GM12892 (cell line): ENCODE measurements at regions not wholly inside any gene's neighbourhood (a gene's known extent, or its start where the extent isn't known, plus 50 kb on each side); places are given as distances from the start of the nearest gene placed in this dataset.

Experiments used
- POLR2A ChIP-seq: IDR thresholded peaks from 2 replicates; pipeline ENCODE4 v1.6.1; 2011; ENCODE audit warnings: low read depth, low read length, control low read depth
- POLR2AphosphoS5 ChIP-seq: IDR thresholded peaks from 2 replicates; pipeline ENCODE4 v1.6.1; 2011; ENCODE audit warnings: low read depth, low read length, control low read depth

GRCh38 chr4:159770969-159771368, 668.1 kb downstream of the RAPGEF2 start:
- TF ChIP-seq POLR2AphosphoS5, result no peak
- TF ChIP-seq POLR2A, result no peak
